Right ventricle myocardium superior (tissue), 1 donor: ENCODE measurements at regions not wholly inside any gene's neighbourhood (a gene's known extent, or its start where the extent isn't known, plus 50 kb on each side); places are given as distances from the start of the nearest gene placed in this dataset.

ENCODE experiments used
- ATAC-seq: fragments of 200-7000 bp; cut with Tn5 transposase; one replicate; pipeline ENCODE4 v1.9.1; 2020; ENCODE audit warnings: mild to moderate bottlenecking; ENCODE audit not compliant: poor library complexity
- DNase-seq: peaks from one replicate; pipeline ENCODE4 v3.0.0-alpha.2; 2020
- intact Hi-C: fragments of 100-400 bp; cut with DNase I; formaldehyde crosslinking; loops from one replicate; pipeline ENCODE4 v1.11.2; 2022
- donor health status: DM: no; HTN: yes; CAD: no; lungs with severe emphysema.

DNA sequence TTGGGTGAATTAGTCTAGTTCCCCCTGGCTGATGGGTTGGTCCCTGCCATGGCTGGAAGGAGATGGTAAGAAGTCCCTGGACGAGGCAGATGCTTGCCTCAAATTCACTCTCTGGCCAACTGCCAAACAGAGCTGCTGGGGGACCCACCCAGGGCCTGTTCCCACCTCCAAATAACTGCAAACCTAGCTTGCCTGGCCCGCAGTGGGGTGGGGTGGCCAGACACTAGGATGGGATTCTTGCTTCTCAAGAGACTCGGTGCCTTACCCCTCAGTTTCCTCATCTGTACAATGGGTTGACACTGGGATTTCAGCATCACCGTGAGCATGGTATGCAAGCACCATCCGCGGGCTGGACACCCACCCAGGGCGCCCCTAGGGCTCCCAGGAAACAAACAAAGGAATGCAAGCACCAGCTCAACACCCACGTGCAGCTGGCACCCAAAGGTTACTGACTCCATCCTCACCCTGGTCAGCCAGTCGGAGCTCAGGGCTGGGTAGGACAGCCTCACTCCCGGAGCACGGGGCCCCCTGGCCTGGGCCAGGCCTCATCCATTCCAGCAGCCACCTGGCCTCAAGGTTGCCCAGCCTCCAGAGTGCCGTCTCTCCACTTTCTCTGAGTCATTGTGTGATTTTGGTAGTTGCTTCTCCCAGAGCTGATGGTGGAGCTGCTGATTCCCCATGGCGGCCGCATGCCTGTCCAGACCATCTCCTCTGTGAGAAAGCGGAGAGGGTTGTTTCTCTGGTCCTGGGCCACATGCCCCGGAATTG lies 205.2 kb upstream of the RTL1 start:
- DNase-seq: no peak
- intact Hi-C loops: no loop called here

DNA sequence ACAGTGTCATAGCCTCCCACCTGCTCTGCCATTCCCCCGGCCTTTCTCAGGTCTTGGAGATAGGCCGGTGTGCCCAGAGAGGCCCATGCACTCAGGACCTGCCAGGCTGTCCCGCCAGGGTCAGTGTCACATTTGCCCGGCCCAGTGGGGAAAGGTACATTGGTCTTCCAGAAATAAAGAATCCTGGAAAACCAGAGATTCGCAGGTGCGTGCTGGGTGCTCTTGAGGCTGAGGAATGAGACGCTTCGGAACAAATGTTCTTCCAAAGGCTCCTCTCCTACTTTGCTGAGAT lies 205.8 kb upstream of the RTL1 start:
- intact Hi-C loops: no loop called here
- ATAC-seq (no peak), DNase-seq (no peak)

More for the DNA sequence above, 205.2 kb upstream of the RTL1 start:
- no peak for ATAC-seq

DNA sequence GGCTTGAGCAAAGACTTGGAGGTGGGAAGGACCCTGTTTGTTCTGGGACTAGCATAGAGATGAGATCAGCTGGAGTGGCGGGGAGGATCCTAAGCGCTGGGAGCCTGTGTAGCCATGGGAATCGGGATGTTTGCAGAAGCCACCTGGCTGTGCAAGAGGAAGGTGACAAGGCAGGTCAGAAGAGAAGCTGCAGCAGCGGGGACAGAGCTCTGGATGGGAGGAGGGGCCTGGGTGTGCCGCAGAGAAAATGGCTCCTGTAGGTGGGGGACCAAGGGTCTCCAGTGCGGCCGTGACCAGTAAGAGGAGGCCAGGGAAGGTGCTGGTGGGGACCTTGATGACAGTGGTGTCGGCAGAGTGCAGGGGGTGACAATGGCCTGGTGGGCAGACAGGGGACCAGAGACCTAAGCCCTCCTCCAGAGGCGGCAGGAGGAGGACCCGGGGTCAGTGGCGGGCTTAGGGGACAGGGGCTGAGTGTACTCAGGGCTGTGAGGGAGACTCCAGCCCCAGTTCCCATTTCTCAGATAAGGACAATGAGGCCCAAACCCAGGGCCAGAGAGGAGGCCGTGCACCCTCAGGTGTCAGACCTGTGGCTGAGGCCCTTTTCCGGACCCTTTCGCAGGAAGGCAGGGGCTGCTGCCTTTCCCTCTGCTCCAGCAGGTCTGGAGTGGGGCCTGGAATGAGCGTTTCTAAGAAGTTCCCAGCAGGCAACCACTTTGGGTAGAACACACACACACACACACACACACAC lies 206.6 kb upstream of the RTL1 start:
- intact Hi-C loops: no loop called here
- ATAC-seq (no peak), DNase-seq (no peak)

DNA sequence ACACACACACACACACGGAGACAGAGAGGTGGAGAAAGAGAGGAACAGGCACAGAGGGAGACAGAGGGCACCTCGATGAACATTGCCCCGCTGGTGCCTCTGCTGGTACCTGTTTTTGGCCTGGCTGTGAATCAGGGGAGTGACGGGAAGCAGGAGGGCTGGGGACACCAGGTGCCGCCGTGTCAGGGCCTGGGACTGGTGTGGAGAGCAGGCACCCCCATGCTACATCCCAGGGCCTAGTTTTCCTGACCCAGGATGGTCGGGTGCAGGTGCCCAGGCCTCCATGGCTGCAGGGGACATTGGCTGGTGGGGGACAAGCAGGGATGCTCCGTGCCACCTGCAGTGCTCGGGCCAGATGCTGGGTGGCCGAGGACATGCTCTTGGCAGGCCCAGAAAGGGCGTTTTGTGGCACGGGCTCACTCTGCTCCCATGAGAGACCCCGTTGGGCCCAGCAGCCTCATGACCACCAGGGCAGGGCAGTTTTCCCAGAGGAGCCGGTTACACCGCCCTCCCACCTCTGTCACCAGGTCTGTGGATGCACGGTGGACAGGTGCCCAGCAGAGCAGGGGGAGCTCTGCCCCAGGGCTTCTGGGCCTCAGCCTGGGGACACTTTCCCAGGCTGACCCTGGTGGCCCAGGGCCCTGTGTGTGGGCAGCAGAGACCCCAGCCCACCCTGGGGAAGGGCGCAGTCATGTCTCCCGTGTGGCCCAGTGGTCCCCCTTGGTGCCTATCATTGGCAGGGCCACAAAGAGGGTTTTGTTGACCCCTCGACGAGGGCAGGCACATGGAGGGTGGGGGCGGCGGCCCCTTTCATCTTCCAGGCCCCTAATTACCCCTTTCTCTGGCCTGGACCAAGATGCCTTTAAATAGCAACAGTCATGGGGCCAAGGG lies 207.5 kb upstream of the RTL1 start:
- no peak for ATAC-seq
- intact Hi-C loops: no loop called here
- no peak for DNase-seq

DNA sequence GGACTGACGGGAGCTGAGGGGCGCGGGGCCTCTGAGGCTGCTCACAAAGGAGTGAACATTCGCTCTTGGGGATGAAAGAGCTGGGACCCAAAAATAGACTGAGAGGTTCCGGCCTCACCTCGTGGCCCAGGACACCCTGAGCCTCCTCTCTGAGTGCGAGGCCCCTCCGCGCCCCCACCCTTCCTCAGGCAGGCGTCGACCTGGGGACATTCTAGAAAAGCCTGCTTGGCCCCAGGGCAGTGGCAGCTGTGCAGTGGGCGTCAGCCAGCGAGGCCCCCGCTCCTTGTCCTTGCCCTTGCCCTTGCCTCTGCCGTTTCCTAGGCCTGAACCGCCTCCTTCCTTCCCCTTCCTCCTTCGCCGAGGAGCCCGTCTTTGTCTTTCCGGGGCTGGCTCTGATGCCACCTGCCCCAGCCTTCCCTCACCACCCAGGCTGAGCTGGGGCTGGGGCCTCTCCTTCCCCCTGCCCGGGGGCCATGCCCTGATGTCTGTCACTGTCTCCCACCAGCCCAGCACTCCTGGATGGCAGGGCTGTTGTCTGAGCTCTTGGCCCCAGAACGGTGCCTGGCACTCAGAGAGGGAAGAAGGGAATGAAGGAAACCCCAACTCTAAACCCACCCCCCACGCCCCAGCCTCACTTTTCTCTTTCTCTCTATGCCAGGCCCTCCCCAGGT lies 208.2 kb upstream of the RTL1 start:
- intact Hi-C loops: no loop called here
- DNase-seq (no peak), ATAC-seq (no peak)

DNA sequence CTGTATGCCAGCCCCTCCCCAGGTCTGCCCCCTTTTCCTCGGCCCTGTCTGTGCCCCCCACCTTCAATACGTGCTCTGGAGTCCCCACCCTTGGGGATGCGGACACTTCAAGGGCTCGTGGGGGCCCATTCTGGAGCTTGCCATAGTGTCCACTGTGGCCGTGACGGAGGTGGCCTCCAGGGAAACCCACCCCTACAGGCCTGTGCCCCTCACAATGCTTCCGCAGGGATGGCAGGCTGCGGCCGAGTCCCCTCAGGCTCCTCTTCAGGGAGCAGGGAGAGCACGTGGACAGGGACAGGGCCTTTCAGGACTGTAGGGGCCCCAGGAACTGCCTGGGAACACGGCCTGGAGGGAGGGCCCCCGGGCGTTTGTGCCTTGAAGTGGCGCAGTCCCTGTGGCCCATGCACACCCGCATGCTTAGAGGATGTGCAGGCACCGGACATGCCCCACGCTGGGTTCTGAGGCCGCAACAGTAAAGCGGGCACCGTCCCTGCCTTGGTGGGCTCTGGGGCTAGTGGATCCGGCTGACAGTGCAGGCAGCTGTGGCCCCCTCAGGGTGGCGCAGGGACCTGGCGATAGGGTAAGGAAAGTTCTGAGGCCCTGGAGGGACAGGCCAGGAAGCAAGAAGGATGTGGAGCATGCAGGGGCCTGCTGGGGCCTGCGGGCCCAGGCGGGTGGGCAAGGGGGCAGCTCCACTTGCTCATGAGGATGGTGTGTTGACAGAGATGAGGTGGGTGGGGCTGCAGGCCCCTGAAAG lies 209.0 kb upstream of the RTL1 start:
- intact Hi-C loops: no loop called here
- DNase-seq: no peak
- ATAC-seq: no peak

DNA sequence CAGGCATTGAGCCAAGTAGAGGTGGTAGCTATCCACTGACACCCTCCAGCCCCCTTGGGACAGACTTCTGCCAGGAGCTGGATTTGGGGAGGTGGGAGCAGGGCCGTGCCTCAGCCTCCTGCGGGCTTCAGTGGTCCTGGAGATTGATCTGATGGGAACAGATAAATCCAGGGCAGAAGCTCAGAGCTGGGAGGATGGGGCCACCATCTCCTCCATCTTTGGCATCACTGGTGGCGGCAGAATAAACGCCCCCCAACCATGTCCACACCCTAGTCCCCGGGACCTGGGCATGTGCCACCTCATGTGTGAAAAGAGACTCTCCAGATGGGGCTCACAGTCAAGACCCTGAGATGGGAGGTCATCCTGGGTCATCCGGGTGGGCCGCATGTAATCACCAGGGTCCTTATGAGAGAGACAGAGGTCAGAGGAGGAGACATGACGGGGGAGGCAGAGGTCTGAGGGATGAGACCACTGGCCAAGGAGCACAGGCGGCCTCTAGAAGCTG lies 209.6 kb upstream of the RTL1 start:
- no peak for DNase-seq
- intact Hi-C loops: no loop called here
- ATAC-seq: no peak

DNA sequence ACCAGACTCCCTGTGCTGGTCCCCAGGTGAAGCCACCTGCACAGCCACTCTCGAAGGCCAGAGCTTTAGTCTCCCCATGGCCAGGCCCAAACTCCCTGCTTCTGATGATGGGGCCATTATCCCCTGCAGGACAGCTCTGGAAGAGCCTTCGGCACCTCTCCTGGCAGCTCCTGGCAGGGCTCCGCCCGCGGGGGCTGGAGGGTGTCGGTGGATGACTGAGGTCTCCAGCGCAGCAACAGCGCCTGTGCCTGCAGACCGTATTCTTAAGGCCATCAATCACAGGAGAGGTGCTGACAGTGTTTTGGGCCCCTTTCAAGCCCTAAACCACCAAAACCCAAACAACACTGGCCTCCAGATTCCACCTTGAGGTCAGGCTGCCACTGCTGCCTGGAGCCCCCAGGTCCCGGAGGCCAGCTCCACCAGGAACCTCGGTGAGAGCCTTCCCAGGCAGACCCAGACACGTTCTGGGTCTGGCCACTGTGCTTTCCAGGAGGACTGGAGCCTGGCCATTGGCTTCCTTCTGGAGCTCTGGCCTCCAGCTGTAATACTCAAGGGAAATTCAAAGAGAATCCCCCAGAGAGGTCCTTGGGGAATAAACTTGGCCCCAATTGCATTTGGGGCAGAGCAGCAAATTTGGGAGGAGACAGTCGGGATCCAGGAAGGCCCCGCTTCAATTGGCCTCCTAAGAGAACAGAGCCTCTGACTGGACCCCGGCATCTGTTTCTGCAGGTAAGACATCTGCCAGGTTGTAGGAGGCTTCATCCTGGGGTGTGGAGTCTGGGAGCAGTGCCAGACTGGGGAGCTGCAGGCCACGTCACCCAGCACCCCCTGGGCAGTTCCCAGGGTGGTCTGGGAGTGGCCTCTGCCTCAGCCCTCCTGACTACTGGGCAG lies 210.6 kb upstream of the RTL1 start:
- intact Hi-C loops: no loop called here
- DNase-seq (no peak), ATAC-seq (no peak)

DNA sequence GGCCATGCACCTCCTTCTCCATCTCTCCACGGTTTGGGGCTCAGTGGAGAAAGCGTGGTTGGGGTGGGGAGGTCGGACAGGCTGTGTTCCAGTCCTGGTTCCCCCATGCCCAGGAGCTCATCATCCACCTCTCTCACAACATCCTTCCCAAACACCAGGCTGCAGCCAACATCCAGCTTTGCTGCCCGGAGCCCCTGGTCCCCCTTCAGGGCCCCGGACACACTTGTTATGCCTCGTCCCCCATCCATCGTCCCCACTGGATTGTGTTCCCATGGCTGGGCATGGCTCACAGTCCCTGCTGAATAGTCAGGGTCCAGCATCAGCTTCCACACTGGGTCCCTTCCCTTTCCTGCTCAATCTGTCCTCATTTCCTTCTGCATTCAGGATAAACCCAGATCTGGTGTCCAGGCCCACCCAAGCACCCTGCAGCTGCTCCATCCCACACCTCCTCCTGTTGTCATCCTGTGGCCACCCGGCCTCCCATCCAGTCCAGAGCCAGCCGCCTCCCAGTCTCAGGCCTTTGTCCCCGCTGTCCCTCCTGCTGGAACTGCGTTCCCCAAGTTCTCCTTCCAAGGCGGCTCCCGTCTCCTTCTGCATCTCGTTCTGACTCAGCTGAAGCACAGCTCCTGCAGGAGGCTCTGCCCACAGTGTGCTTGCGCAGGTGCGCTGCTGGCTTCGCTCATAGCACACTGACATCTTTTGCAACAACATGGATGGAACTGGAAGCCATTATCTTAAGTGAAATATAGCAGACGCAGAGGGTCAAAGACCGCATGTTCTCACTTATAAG lies 211.4 kb upstream of the RTL1 start:
- DNase-seq (no peak), ATAC-seq (no peak)
- intact Hi-C loops: no loop called here

DNA sequence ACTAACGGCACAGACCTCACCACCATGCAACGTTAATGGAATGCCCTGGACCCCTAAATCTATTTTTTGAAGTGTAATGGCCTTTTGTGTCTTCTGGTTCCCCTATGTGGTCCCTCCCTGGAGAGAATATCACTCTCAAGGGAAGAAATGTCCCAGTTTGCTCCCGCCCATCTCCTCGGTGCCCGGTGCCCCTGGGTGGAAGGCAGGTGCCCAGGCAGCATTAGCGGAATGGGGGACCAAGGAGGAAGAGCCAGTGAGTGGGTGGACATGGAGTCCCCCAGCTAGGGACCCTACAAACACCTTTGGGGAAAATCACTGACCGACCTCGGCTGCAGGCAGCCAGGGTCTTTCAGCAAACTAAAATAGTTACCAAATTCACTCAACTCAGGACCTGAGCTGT lies 212.1 kb upstream of the RTL1 start:
- intact Hi-C loops: no loop called here
- no peak for DNase-seq
- no peak for ATAC-seq

DNA sequence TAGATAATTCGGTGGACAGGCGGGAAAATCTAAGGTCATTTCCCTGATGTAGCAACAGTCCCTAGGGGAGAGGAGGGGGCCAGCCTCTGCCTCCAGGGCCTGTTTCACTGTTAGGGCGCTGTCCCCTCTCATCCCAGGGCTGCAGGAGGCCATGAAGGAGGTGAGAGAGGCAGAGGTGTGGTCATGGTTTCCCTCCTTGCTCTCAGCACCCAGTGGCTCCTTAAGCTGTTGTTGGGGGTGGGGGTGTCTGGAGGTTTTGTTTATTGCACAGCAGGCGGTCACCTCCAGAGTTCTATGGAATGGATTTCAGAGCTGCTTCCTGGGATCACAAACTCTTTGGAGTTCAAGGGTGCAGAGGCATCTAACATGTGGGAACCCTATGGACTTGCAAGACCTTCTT lies 212.5 kb upstream of the RTL1 start:
- intact Hi-C loops: no loop called here
- no peak for ATAC-seq
- DNase-seq: no peak

DNA sequence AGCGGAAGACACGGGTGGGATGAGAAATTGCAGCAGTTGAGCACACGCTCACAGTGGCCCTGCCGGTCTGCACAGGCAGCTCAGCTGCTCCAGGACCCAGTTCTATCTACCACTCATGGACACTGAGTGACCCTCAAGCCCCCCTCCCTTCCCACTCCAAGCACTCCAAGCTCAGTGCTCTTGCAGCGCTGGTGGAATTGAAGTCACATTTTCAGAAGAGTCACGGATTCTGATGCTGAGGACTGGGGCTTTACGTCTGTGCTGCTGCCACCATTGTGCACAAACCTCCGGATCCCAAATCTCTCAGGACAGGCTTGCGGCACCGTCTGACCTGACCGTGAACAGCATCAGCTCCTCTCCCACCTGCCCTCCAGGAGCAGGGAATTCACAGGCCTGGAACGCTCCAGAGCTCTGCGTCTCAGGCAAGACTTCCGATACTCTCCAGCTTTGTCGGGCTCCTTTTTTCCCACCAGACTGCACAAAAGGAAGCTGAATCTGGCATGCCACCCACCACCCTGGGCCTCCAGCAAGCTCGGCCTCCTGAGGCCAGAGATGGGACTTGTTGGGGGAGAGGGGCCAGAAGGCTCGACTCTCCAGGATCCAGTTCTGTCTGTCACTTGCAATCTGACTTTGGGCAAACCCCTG lies 213.1 kb upstream of the RTL1 start:
- DNase-seq (no peak), ATAC-seq (no peak)
- intact Hi-C loops: no loop called here

DNA sequence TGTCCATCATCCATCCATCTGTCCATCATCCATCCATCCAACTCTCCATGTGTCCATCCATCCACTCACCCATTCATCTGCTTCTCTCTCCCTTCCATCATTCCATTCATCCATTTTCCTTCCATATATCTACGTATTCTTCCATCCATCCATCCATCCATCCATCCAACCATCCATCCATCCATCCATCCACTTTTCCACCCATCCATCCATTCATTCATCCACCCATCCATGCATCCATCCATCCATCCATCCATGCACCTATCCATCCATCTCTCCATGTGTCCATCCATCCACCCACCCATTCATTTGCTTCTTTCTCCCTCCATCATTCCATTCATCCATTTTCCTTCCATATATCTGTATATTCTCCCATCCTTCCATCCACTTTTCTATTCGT lies 214.0 kb upstream of the RTL1 start:
- intact Hi-C loops: no loop called here
- DNase-seq: no peak
- no peak for ATAC-seq

DNA sequence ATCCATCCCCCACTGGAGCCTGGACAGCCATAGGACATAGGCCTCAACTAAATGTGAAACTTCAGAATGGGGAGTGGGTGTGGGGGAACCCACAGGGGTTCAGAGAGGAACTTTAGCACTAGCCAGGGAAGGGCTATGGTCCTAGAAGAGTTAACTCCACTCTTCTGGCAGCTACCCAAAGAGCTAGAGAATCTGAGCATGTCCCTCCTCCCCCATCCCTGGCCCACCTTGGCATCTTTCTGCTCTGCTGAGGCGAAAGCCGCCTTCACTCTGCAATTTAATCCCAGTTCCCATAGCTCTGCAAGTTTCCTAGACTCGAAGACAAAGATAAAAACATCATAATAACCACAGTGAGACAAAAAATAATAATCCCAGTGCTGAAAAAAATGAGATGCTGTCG lies 214.7 kb upstream of the RTL1 start:
- intact Hi-C loops: no loop called here
- DNase-seq (no peak), ATAC-seq (no peak)

DNA sequence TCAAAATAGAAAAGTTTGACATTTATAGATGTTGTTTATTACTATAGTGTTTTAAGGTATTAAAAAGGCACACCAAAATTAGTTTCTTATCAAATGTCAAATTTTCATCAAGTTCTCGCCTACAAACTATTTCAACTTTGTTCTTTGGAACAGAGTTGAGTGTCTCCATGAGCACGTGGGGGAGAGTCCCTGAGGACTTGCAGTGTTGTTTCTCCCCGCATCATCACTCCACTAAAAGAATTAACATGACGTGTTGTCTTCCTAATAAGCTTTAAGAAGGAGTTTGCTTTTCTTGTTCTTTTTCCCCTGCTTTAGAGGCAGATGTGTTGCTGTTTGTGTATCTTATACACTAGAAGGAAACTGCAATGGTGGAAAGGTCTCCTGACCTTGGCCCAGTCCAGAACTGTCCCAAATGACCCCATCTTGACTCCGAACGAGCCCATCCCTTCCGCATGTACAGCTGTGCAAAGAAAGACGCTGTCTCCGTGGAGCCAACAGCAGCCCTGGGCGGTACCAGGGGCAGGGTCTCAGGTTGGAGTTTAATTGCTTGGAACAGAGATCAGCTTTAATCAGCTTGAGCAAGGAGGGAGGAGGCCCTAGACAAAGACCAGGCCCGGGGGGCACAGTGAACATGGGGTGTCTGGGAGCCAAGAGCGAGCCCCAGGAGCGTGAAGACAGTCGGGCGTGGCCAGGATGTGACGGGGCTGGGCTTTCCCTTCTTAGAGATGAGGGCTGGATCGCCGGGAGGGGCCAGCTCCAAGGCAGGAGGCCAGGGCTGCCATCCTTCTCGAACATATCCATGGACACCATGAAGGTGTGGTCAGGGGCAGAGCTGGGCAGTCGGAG lies 215.4 kb upstream of the RTL1 start:
- peak; percentile 36 for ATAC-seq
- intact Hi-C loops: no loop called here

More for the DNA sequence above, 215.4 kb upstream of the RTL1 start:
- DNase-seq: peak; percentile 56
